ENCODE measurements at regions not wholly inside any gene's neighbourhood (a gene's known extent, or its start where the extent isn't known, plus 50 kb on each side); places are given as distances from the start of the nearest gene placed in this dataset.

- TF ChIP-seq POLR2AphosphoS5 (IDR thresholded peaks at IDR 0.05; ENCODE audit: borderline replicate concordance, low read depth, low read length), result no peak
- TF ChIP-seq EZH2 (IDR thresholded peaks at IDR 0.05), result no peak
- no peak for TF ChIP-seq FOXP2 (optimal IDR thresholded peaks at IDR 0.05; ENCODE audit: control extremely low read depth, extremely low read length, insufficient read depth)
These were observed 186.9 kb upstream of the ADGRL2 start for GRCh38 chr1:81613803-81614202.

Data from SK-N-MC (cell line).